Glutamatergic neuron (in vitro differentiated cells): ENCODE measurements at regions not wholly inside any gene's neighbourhood (a gene's known extent, or its start where the extent isn't known, plus 50 kb on each side); places are given as distances from the start of the nearest gene placed in this dataset.

Experiments used
- DNase-seq: peaks from one replicate; pipeline ENCODE4 v3.0.0; 2022
- H3K27ac Mint-ChIP-seq: one replicate; pipeline ENCODE4 v1.8.0; 2020; ENCODE audit warnings: mild to moderate bottlenecking, mixed read lengths, inconsistent platforms; ENCODE audit not compliant: unreplicated experiment
- H3K27me3 Mint-ChIP-seq: one replicate; pipeline ENCODE4 v1.8.0; 2020; ENCODE audit warnings: mild to moderate bottlenecking, moderate library complexity, mixed read lengths, inconsistent platforms; ENCODE audit not compliant: unreplicated experiment
- H3K36me3 Mint-ChIP-seq: one replicate; pipeline ENCODE4 v1.8.0; 2020; ENCODE audit warnings: mild to moderate bottlenecking, mixed read lengths, inconsistent platforms; ENCODE audit not compliant: unreplicated experiment
- H3K4me1 Mint-ChIP-seq: one replicate; pipeline ENCODE4 v1.8.0; 2020; ENCODE audit warnings: mild to moderate bottlenecking, low read depth, mixed read lengths, inconsistent platforms; ENCODE audit not compliant: unreplicated experiment
- H3K4me3 Mint-ChIP-seq: one replicate; pipeline ENCODE4 v1.8.0; 2020; ENCODE audit warnings: mild to moderate bottlenecking, mixed read lengths, inconsistent platforms; ENCODE audit not compliant: unreplicated experiment
- H3K9me3 Mint-ChIP-seq: one replicate; pipeline ENCODE4 v1.8.0; 2020; ENCODE audit warnings: mild to moderate bottlenecking, moderate library complexity, mixed read lengths, inconsistent platforms; ENCODE audit not compliant: unreplicated experiment
- TF ChIP-seq, protein P1 (sequence below): fragments of 200-600 bp; sonication (generic); IDR thresholded peaks from one replicate; pipeline ENCODE4 v1.5.0; 2021; ENCODE audit not compliant: partially characterized antibody, unreplicated experiment

DNA sequence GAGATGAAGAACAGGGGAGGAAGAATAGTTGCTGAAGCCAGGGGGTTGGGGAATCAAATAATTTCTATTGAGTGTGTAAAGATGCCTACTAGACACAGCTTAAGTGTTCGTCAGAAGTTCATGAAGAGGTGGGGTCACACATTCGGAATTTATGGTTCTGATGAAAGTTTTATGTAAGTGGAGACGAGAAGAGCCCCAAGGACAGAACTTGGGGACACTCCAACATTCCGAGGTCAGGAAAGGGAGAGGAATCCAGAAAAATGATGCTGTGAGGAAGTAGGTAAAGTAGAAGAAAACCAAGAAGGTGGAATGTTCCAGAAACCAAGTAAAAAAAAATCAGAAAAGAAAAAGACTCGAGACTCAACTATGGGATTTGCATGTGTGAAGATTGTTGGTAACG is 272.5 kb downstream of the SIPA1L2 start:
- no peak for DNase-seq
- Mint-ChIP-seq H3K36me3 (no peaks in the 10 kb centered on the region), H3K4me1 (no peaks in the 10 kb centered on the region), H3K9me3 (no peaks in the 10 kb centered on the region), H3K4me3 (no peak overlapping the region), H3K27ac (no peak overlapping the region), H3K27me3 (no peaks in the 10 kb centered on the region)
- TF ChIP-seq, protein P1, sequence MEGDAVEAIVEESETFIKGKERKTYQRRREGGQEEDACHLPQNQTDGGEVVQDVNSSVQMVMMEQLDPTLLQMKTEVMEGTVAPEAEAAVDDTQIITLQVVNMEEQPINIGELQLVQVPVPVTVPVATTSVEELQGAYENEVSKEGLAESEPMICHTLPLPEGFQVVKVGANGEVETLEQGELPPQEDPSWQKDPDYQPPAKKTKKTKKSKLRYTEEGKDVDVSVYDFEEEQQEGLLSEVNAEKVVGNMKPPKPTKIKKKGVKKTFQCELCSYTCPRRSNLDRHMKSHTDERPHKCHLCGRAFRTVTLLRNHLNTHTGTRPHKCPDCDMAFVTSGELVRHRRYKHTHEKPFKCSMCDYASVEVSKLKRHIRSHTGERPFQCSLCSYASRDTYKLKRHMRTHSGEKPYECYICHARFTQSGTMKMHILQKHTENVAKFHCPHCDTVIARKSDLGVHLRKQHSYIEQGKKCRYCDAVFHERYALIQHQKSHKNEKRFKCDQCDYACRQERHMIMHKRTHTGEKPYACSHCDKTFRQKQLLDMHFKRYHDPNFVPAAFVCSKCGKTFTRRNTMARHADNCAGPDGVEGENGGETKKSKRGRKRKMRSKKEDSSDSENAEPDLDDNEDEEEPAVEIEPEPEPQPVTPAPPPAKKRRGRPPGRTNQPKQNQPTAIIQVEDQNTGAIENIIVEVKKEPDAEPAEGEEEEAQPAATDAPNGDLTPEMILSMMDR: no peak

DNA sequence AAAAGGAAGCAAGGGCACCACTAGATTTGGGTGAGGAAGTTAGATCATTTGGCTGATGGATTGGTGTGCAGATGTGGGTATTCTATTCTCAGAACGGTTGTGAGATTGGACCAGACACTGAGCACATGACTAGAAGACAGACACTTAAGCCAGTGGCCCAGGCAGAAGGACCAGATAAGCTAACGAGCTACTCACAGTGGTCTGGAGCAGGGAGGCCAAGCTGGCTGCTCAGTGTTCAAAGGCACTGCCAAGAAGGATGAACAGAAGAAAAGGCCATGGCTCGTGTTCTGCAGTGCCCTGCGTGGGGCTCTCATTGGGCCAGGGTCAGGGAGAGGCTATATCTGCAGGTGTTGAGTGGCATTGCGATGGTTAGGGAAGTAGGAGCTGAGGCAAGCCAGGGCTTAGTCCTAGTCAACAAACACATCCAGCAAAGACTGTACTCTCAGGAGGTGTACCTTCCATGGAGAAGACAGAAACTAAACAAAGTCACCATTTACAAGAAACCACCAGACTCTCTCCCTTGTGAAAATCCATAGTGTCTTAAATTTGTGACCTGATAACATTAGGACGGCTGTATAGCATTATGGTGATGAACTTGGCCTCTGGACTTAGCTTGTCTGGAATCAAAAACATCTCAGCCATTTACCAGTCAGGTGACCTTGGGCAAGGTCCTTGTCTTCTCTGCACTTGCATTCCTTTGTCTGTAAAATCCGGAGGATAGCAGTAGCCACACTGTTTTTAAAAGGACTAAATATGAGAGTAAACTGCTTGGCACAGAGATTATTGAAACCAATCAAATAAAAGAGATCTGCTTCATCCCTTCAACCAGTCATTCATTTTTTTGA is 274.5 kb downstream of the SIPA1L2 start:
- TF ChIP-seq, protein P1: no peak
- no peak for DNase-seq
- Mint-ChIP-seq H3K27me3 (peaks cover 5% of the 10 kb centered on the region), H3K36me3 (no peaks in the 10 kb centered on the region), H3K9me3 (no peaks in the 10 kb centered on the region), H3K4me3 (no peak overlapping the region), H3K4me1 (peaks cover 4% of the 10 kb centered on the region), H3K27ac (no peak overlapping the region)

DNA sequence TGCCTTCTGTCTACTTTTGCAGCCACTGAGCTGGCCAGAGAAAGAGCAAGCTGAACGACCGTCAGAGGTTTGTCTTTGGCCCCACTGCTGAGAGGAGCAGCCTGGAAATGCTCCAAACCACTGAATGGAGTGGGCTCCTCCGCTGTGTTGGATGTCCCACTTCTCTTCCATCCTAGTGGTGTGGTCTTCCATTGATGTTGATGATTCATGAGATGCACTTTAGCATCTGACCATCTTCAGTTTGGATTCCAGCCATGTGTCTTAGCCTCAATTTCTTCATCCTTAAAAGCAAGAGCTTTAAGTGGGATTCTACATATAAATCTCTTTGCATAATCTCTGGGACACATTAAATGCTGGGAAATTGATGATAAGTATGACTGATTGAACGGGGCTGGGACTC is 276.9 kb downstream of the SIPA1L2 start:
- DNase-seq: no peak

DNA sequence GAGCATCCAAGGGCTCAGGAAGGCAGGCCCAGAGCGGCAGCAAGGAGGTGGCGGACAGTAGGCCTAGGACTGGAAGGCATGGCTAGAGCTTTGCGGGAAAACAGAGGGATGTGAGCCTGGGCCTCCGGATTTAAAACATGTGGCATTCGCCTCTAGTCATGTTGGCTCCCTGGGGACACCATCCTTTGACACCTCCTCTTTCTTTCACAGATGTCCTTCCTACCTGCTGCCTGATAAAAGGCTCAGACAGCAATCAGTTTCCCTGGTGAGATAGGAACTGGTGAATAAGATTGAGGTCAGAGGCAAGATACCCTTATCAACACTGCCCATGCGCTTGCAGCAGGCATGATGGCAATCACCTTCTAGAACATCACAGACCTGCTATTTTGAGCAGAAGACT is 277.6 kb downstream of the SIPA1L2 start:
- no peaks in the 10 kb centered on the region for H3K36me3 Mint-ChIP-seq
- DNase-seq: no peak
- H3K4me3 Mint-ChIP-seq: no peak overlapping the region
- H3K9me3 Mint-ChIP-seq: no peaks in the 10 kb centered on the region
- TF ChIP-seq, protein P1: no peak
- H3K27me3 Mint-ChIP-seq: peaks cover 5% of the 10 kb centered on the region
- peaks cover 7% of the 10 kb centered on the region for H3K4me1 Mint-ChIP-seq
- H3K27ac Mint-ChIP-seq: no peak overlapping the region

More for the DNA sequence above, 276.9 kb downstream of the SIPA1L2 start:
- no peak overlapping the region for H3K27ac Mint-ChIP-seq
- H3K27me3 Mint-ChIP-seq: peaks cover 5% of the 10 kb centered on the region
- no peaks in the 10 kb centered on the region for H3K9me3 Mint-ChIP-seq
- H3K4me3 Mint-ChIP-seq: no peak overlapping the region
- no peaks in the 10 kb centered on the region for H3K36me3 Mint-ChIP-seq
- H3K4me1 Mint-ChIP-seq: peaks cover 7% of the 10 kb centered on the region
- TF ChIP-seq, protein P1: no peak

DNA sequence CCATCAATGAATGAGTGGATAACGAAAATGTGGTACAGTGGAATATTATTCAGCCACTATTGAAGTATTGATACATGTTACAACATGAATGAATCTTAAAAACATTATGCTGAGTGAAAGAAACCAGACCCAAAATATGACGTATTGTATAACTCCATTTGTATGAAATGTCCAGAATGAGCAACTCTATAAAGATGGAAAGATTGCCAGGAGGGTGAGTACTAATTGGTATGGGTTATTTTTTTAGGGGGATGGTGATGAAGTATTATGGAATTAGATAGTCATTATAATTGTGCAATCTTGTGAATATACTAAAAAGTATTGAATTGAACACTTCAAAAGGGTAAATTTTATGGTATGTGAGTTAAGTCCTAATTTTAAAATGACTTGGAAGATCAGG is 278.6 kb downstream of the SIPA1L2 start:
- no peak for DNase-seq
- TF ChIP-seq, protein P1: no peak
- H3K4me1 Mint-ChIP-seq: peaks cover 11% of the 10 kb centered on the region
- H3K4me3 Mint-ChIP-seq: no peak overlapping the region
- H3K9me3 Mint-ChIP-seq: no peaks in the 10 kb centered on the region
- H3K27ac Mint-ChIP-seq: no peak overlapping the region
- H3K36me3 Mint-ChIP-seq: no peaks in the 10 kb centered on the region
- peaks cover 5% of the 10 kb centered on the region for H3K27me3 Mint-ChIP-seq
